ENCODE measurements at regions not wholly inside any gene's neighbourhood (a gene's known extent, or its start where the extent isn't known, plus 50 kb on each side); places are given as distances from the start of the nearest gene placed in this dataset.

- TF ChIP-seq, protein P1, sequence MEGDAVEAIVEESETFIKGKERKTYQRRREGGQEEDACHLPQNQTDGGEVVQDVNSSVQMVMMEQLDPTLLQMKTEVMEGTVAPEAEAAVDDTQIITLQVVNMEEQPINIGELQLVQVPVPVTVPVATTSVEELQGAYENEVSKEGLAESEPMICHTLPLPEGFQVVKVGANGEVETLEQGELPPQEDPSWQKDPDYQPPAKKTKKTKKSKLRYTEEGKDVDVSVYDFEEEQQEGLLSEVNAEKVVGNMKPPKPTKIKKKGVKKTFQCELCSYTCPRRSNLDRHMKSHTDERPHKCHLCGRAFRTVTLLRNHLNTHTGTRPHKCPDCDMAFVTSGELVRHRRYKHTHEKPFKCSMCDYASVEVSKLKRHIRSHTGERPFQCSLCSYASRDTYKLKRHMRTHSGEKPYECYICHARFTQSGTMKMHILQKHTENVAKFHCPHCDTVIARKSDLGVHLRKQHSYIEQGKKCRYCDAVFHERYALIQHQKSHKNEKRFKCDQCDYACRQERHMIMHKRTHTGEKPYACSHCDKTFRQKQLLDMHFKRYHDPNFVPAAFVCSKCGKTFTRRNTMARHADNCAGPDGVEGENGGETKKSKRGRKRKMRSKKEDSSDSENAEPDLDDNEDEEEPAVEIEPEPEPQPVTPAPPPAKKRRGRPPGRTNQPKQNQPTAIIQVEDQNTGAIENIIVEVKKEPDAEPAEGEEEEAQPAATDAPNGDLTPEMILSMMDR (IDR thresholded peaks at IDR 0.05 in 8 of 11, conservative IDR thresholded peaks at IDR 0.05 in 3 of 11): no peak
- TF ChIP-seq POLR2A (IDR thresholded peaks at IDR 0.05) (no peak), POLR2AphosphoS5 (IDR thresholded peaks at IDR 0.05) (no peak)
Measured at GRCh38 chr12:84726780-84727179, 185.8 kb downstream of the SLC6A15 start.

Data from spleen (tissue), 7 donors.